MCF 10A (cell line): ENCODE measurements at regions not wholly inside any gene's neighbourhood (a gene's known extent, or its start where the extent isn't known, plus 50 kb on each side); places are given as distances from the start of the nearest gene placed in this dataset.

ENCODE experiments used
- BruUV-seq: library from RNA; stranded (reverse); fragments of 400-500 nt; replicated peaks from 2 replicates; lab custom pipeline; 2021; lab: Mats Ljungman, UMichigan
- CTCF ChIA-PET: fragments of 300-600 bp; sonication (Branson Sonifier 250); formaldehyde crosslinking; extraction: SDS; loops from one replicate; lab custom pipeline; 2021; ENCODE audit warnings: antibody characterized with exemption, inconsistent platforms; lab: Yijun Ruan, JAX
- POLR2A ChIA-PET: fragments of 300-600, 350-650 bp; sonication (Branson Sonifier 250); formaldehyde crosslinking; extraction: SDS; loops from one replicate; lab custom pipeline; 2020; ENCODE audit warnings: antibody characterized with exemption, inconsistent platforms; lab: Yijun Ruan, JAX
- DNase-seq: peaks from one replicate; pipeline ENCODE4 v3.0.0-alpha.2; 2018; ENCODE audit not compliant: unreplicated experiment
- H3K27ac Mint-ChIP-seq: one replicate; pipeline ENCODE4 v1.8.0; 2022; ENCODE audit warnings: mild to moderate bottlenecking, low read depth, mixed read lengths; ENCODE audit not compliant: unreplicated experiment
- H3K27me3 Mint-ChIP-seq: one replicate; pipeline ENCODE4 v1.8.0; 2022; ENCODE audit warnings: mixed read lengths; ENCODE audit not compliant: insufficient read depth, unreplicated experiment
- H3K36me3 Mint-ChIP-seq: one replicate; pipeline ENCODE4 v1.8.0; 2022; ENCODE audit warnings: mild to moderate bottlenecking, moderate library complexity, mixed read lengths; ENCODE audit not compliant: insufficient read depth, unreplicated experiment
- H3K4me1 Mint-ChIP-seq: one replicate; pipeline ENCODE4 v1.8.0; 2022; ENCODE audit warnings: mixed read lengths; ENCODE audit not compliant: insufficient read depth, unreplicated experiment
- H3K4me3 Mint-ChIP-seq: one replicate; pipeline ENCODE4 v1.8.0; 2022; ENCODE audit warnings: mild to moderate bottlenecking, moderate library complexity, mixed read lengths; ENCODE audit not compliant: unreplicated experiment
- H3K9me3 Mint-ChIP-seq: one replicate; pipeline ENCODE4 v1.8.0; 2022; ENCODE audit warnings: mixed read lengths; ENCODE audit not compliant: unreplicated experiment
- CTCF ChIP-seq: fragments of 200-600 bp; IDR thresholded peaks from one replicate; pipeline ENCODE4 v1.8.0; 2022; ENCODE audit warnings: antibody characterized with exemption, mild to moderate bottlenecking; ENCODE audit not compliant: unreplicated experiment
- intact Hi-C: fragments of 100-400 bp; cut with micrococcal nuclease; formaldehyde crosslinking; loops from 2 replicates; pipeline ENCODE4 v1.14.1; 2022

GRCh38 chr2:189362283-189362682 lies 79.0 kb upstream of the WDR75 start:
- no TSS peak for BruUV-seq
- H3K4me3 Mint-ChIP-seq: no peak overlapping the region
- no peak for TF ChIP-seq CTCF
- intact Hi-C loops: no loop called here
- DNase-seq: no peak
- POLR2A ChIA-PET: interaction anchor here (0.8 to 1.0 kb wide), 3 partner anchors 10 to 73 kb away, joined by 3 to 4 read pairs (median 4); no protein-coding TSS in a partner anchor
- no peaks in the 10 kb centered on the region for H3K9me3 Mint-ChIP-seq
- H3K36me3 Mint-ChIP-seq: peaks cover 6% of the 10 kb centered on the region
- H3K27me3 Mint-ChIP-seq: no peaks in the 10 kb centered on the region
- H3K4me1 Mint-ChIP-seq: peaks cover 11% of the 10 kb centered on the region
- no peak overlapping the region for H3K27ac Mint-ChIP-seq
- CTCF ChIA-PET: no interaction called here

- Mint-ChIP-seq H3K9me3 (no peaks in the 10 kb centered on the region), H3K4me1 (peaks cover 11% of the 10 kb centered on the region), H3K27ac (no peak overlapping the region), H3K36me3 (no peaks in the 10 kb centered on the region), H3K27me3 (no peaks in the 10 kb centered on the region), H3K4me3 (no peak overlapping the region)
- TF ChIP-seq CTCF: no peak
- peak; percentile 42 for DNase-seq
- no TSS peak for BruUV-seq
- intact Hi-C loops: no loop called here
- CTCF ChIA-PET: no interaction called here
- POLR2A ChIA-PET: no interaction called here
Observed at GRCh38 chr2:189363559-189363958, 77.7 kb upstream of the WDR75 start.

- Mint-ChIP-seq H3K27ac (no peak overlapping the region), H3K9me3 (no peaks in the 10 kb centered on the region)
- TF ChIP-seq CTCF: no peak
Observed at GRCh38 chr2:189364607-189365006, 76.7 kb upstream of the WDR75 start.

GRCh38 chr2:189366349-189366748 lies 74.9 kb upstream of the WDR75 start:
- intact Hi-C loops: no loop called here
- H3K27me3 Mint-ChIP-seq: no peaks in the 10 kb centered on the region
- no peak for TF ChIP-seq CTCF
- peaks cover 11% of the 10 kb centered on the region for H3K4me1 Mint-ChIP-seq
- no peaks in the 10 kb centered on the region for H3K36me3 Mint-ChIP-seq
- POLR2A ChIA-PET: interaction anchor here (0.8 to 1.5 kb wide), 2 partner anchors 17 to 65 kb away, joined by 3 read pairs; no protein-coding TSS in a partner anchor
- H3K9me3 Mint-ChIP-seq: no peaks in the 10 kb centered on the region
- no peak for DNase-seq
- H3K27ac Mint-ChIP-seq: no peak overlapping the region
- CTCF ChIA-PET: interaction anchor here (0.5 to 1.3 kb wide), 3 partner anchors 272 to 852 kb away, joined by 3 to 5 read pairs (median 3); no protein-coding TSS in a partner anchor
- H3K4me3 Mint-ChIP-seq: no peak overlapping the region
- no TSS peak for BruUV-seq

More at GRCh38 chr2:189364607-189365006, 76.7 kb upstream of the WDR75 start:
- H3K4me3 Mint-ChIP-seq: no peak overlapping the region
- intact Hi-C loops: no loop called here
- POLR2A ChIA-PET: no interaction called here
- peaks cover 11% of the 10 kb centered on the region for H3K4me1 Mint-ChIP-seq
- no peaks in the 10 kb centered on the region for H3K27me3 Mint-ChIP-seq
- CTCF ChIA-PET: no interaction called here
- no peak for DNase-seq
- H3K36me3 Mint-ChIP-seq: no peaks in the 10 kb centered on the region
- BruUV-seq: no TSS peak
